SK-N-SH treated with all-trans-retinoic acid at 6 μM for 48 hours (cell line): ENCODE measurements at regions not wholly inside any gene's neighbourhood (a gene's known extent, or its start where the extent isn't known, plus 50 kb on each side); places are given as distances from the start of the nearest gene placed in this dataset.

Source experiments
- BACH2 ChIP-seq: fragments of 250-450 bp; sonication (Bioruptor Pico); IDR thresholded peaks from 2 replicates; pipeline ENCODE4 v1.9.0; 2021; ENCODE audit warnings: mild to moderate bottlenecking, borderline replicate concordance
- CREB5 ChIP-seq: fragments of 250-450 bp; sonication (Bioruptor Pico); IDR thresholded peaks from 2 replicates; pipeline ENCODE4 v1.5.1; 2020; ENCODE audit warnings: low read depth, mild to moderate bottlenecking, moderate library complexity
- RARB ChIP-seq: fragments of 250-450 bp; sonication (Bioruptor Pico); IDR thresholded peaks from 2 replicates; pipeline ENCODE4 v1.8.0; 2021; ENCODE audit warnings: mild to moderate bottlenecking, moderate library complexity
- ZNF70 ChIP-seq: fragments of 450-650 bp; formaldehyde crosslinking; IDR thresholded peaks from 2 replicates; pipeline ENCODE4 v1.5.0; 2020; ENCODE audit warnings: mild to moderate bottlenecking, moderate library complexity
- ZNF8 ChIP-seq: fragments of 450-650 bp; formaldehyde crosslinking; IDR thresholded peaks from 2 replicates; pipeline ENCODE4 v1.5.0; 2020; ENCODE audit warnings: mild to moderate bottlenecking, moderate library complexity
- TF ChIP-seq, protein P1 (sequence below): fragments of 250-450 bp; sonication (Bioruptor Pico); IDR thresholded peaks from 2 replicates; pipeline ENCODE4 v1.8.0; 2020; ENCODE audit warnings: mild to moderate bottlenecking, moderate library complexity, borderline replicate concordance

DNA sequence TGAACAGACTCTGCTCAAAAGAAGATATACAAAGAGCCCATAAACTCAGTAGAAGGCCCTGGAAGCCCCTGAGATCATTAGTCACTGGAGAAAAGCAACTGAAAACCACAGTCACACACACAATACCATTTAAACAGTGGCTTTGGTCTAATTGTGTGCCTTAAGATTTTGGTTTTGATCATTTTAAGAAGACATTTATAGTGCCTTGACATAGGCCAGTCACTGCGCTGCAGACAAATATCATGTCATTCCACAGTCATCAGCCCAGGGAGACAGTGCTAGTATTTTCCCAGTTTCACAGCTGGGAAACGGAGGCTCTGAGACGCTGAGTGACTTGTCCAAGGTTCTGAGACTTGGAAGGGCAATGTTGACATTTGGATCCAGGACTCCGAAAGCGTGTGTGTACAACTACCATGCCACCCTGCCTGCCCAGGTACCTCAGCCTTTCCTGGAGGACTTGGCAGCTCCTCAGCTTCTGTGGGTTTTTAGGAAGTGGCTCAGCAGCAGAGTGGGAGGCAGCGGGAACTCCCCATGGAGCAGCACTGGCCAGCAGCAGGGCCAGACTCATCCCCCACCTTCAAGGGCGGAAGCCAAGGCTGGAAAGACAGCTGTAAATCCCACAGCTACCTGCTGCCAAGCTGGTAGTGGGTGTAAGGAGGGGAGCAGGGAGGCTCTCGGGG lies 173.9 kb downstream of the WDR11 start:
- TF ChIP-seq, protein P1, sequence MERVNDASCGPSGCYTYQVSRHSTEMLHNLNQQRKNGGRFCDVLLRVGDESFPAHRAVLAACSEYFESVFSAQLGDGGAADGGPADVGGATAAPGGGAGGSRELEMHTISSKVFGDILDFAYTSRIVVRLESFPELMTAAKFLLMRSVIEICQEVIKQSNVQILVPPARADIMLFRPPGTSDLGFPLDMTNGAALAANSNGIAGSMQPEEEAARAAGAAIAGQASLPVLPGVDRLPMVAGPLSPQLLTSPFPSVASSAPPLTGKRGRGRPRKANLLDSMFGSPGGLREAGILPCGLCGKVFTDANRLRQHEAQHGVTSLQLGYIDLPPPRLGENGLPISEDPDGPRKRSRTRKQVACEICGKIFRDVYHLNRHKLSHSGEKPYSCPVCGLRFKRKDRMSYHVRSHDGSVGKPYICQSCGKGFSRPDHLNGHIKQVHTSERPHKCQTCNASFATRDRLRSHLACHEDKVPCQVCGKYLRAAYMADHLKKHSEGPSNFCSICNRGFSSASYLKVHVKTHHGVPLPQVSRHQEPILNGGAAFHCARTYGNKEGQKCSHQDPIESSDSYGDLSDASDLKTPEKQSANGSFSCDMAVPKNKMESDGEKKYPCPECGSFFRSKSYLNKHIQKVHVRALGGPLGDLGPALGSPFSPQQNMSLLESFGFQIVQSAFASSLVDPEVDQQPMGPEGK (CRISPR knock-in tag): no peak
- TF ChIP-seq RARB: no peak
- no peak for TF ChIP-seq BACH2 (CRISPR knock-in tag)
- no peak for TF ChIP-seq ZNF8 (CRISPR knock-in tag)
- no peak for TF ChIP-seq ZNF70
- no peak for TF ChIP-seq CREB5 (CRISPR knock-in tag)
